HG03025 (cell line): ENCODE measurements at regions not wholly inside any gene's neighbourhood (a gene's known extent, or its start where the extent isn't known, plus 50 kb on each side); places are given as distances from the start of the nearest gene placed in this dataset.

ENCODE experiments used
- ATAC-seq: cut with Tn5 transposase; IDR thresholded peaks from one replicate; pipeline ENCODE4 v1.9.1; 2021; ENCODE audit warnings: mild to moderate bottlenecking, moderate library complexity; ENCODE audit not compliant: unreplicated experiment, low FRiP score

- no peak for ATAC-seq
Observed at GRCh38 chr9:110040788-110041187, 167.2 kb downstream of the C9orf152 start.

GRCh38 chr9:110041452-110041851 is 166.5 kb downstream of the C9orf152 start:
- ATAC-seq = no peak

GRCh38 chr9:110047232-110047954 is 160.6 kb downstream of the C9orf152 start:
- ATAC-seq = peak; percentile 25

- peak; percentile 33 for ATAC-seq
Observed at GRCh38 chr9:110047955-110048402, 160.0 kb downstream of the C9orf152 start.

- peak; percentile 63 for ATAC-seq
Observed at GRCh38 chr9:110048403-110048975, 159.5 kb downstream of the C9orf152 start.

- peak; percentile 18 for ATAC-seq
Observed at GRCh38 chr9:110048976-110049698, 158.8 kb downstream of the C9orf152 start.

GRCh38 chr9:110049699-110050450 is 158.1 kb downstream of the C9orf152 start:
- peak; percentile 20 for ATAC-seq

- ATAC-seq = no peak
Observed at GRCh38 chr9:110050925-110051355, 157.0 kb downstream of the C9orf152 start.

GRCh38 chr9:110056062-110056461 is 151.9 kb downstream of the C9orf152 start:
- no peak for ATAC-seq

- no peak for ATAC-seq
Observed at GRCh38 chr9:110058304-110058953, 149.5 kb downstream of the C9orf152 start.

GRCh38 chr9:110059461-110059860 is 148.5 kb downstream of the C9orf152 start:
- no peak for ATAC-seq

- ATAC-seq = no peak
Observed at GRCh38 chr9:110064803-110065202, 143.2 kb downstream of the C9orf152 start.

GRCh38 chr9:110065532-110065931 is 142.4 kb downstream of the C9orf152 start:
- ATAC-seq = peak; percentile 57

GRCh38 chr9:110066929-110067716 is 140.8 kb downstream of the C9orf152 start:
- ATAC-seq = no peak

GRCh38 chr9:110068212-110068611 is 139.7 kb downstream of the C9orf152 start:
- ATAC-seq = no peak

- ATAC-seq = no peak
Observed at GRCh38 chr9:110069326-110070248, 138.4 kb downstream of the C9orf152 start.

GRCh38 chr9:110072597-110073355 is 135.2 kb downstream of the C9orf152 start:
- no peak for ATAC-seq
